ENCODE measurements at regions not wholly inside any gene's neighbourhood (a gene's known extent, or its start where the extent isn't known, plus 50 kb on each side); places are given as distances from the start of the nearest gene placed in this dataset.

GRCh38 chr7:69272101-69272500 lies 326.2 kb upstream of the AUTS2 start:
- H3K4me1 ChIP-seq (ENCODE audit: control insufficient read depth, insufficient read depth, low read length): no peaks in the 10 kb centered on the region
- H3K36me3 ChIP-seq (ENCODE audit: control insufficient read depth in 2 of 2, insufficient read depth in 1 of 2, low read length in 2 of 2): no peaks in the 10 kb centered on the region
- H3K4me3 ChIP-seq (ENCODE audit: low read depth, low read length): no peak overlapping the region
- ChIA-PET CTCF (no interaction called here), POLR2A (interaction anchor here (0.6 kb wide), 1 partner anchor 51 kb away, joined by 3 read pairs; no protein-coding TSS in a partner anchor)
- H3K9me3 ChIP-seq (ENCODE audit: control insufficient read depth, insufficient read depth, low read depth, low read length): no peaks in the 10 kb centered on the region
- no peak overlapping the region for H3K27ac ChIP-seq (ENCODE audit: extremely low read depth, low read depth, low read length)
- no peak for TF ChIP-seq ZNF529 (tag by site-specific recombination; IDR thresholded peaks at IDR 0.05; ENCODE audit: insufficient replicate concordance)

DNA sequence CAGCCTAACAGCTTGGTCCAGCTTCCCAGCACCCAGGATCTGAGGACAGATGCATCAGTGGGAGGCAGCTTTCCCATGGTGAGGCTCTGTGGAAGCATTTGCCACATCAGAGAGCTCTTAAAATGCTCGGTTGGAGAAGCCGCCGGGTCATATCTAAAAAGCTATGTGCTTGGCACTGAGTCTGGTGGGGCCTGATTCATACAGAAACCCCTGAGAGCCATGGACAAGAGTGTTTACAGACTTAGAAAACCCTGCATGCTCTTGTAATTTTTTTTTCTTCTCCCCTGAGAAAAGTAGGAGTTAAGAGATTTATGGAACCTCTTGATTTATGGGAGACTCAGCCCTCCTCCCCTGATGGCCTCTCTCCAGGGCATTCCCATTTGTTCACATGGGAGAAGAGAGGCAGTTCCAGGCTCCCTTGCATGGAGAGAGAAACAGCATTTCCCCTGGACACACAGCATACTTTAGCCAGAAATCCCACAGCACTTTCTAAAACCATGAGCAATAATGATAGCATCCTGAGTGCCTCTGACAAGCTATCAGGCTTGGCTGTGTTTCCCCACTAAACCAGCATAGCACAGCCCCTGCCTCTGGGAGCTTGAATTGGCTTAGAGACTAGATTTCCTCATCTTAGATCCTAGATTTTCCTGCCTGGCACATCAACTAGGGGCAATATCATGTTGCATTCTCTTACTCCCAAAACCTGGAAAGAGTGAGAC lies 322.1 kb upstream of the AUTS2 start:
- ChIA-PET POLR2A (no interaction called here), CTCF (interaction anchor here (0.6 to 0.7 kb wide), 2 partner anchors 32 to 883 kb away, joined by 3 to 5 read pairs; no protein-coding TSS in a partner anchor)
- Histone ChIP-seq H3K4me1 (ENCODE audit: control insufficient read depth, insufficient read depth, low read length) (no peaks in the 10 kb centered on the region), H3K27ac (ENCODE audit: extremely low read depth, low read depth, low read length) (no peak overlapping the region), H3K36me3 (ENCODE audit: control insufficient read depth in 2 of 2, insufficient read depth in 1 of 2, low read length in 2 of 2) (no peaks in the 10 kb centered on the region), H3K9me3 (ENCODE audit: control insufficient read depth, insufficient read depth, low read depth, low read length) (no peaks in the 10 kb centered on the region), H3K4me3 (ENCODE audit: low read depth, low read length) (no peak overlapping the region)
- TF ChIP-seq SP7 (tag by site-specific recombination; IDR thresholded peaks at IDR 0.05): no peak
- no peak for TF ChIP-seq ZNF202 (tag by site-specific recombination; IDR thresholded peaks at IDR 0.05; ENCODE audit: borderline replicate concordance)
- peak; percentile 28 for TF ChIP-seq GLIS1 (tag by site-specific recombination; IDR thresholded peaks at IDR 0.05)
- TF ChIP-seq ZFP3 (tag by site-specific recombination; IDR thresholded peaks at IDR 0.05; ENCODE audit: low read depth): no peak
- no peak for TF ChIP-seq RBAK (tag by site-specific recombination; IDR thresholded peaks at IDR 0.05)
- no peak for TF ChIP-seq ZNF248 (tag by site-specific recombination; IDR thresholded peaks at IDR 0.05)
- TF ChIP-seq, protein P1, sequence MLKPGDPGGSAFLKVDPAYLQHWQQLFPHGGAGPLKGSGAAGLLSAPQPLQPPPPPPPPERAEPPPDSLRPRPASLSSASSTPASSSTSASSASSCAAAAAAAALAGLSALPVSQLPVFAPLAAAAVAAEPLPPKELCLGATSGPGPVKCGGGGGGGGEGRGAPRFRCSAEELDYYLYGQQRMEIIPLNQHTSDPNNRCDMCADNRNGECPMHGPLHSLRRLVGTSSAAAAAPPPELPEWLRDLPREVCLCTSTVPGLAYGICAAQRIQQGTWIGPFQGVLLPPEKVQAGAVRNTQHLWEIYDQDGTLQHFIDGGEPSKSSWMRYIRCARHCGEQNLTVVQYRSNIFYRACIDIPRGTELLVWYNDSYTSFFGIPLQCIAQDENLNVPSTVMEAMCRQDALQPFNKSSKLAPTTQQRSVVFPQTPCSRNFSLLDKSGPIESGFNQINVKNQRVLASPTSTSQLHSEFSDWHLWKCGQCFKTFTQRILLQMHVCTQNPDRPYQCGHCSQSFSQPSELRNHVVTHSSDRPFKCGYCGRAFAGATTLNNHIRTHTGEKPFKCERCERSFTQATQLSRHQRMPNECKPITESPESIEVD (tag by site-specific recombination; IDR thresholded peaks at IDR 0.05): peak; percentile 46
- TF ChIP-seq ZNF138 (tag by site-specific recombination; IDR thresholded peaks at IDR 0.05; ENCODE audit: borderline replicate concordance): no peak
- TF ChIP-seq ZNF302 (tag by site-specific recombination; IDR thresholded peaks at IDR 0.05; ENCODE audit: low read depth): no peak
- TF ChIP-seq, protein P2, sequence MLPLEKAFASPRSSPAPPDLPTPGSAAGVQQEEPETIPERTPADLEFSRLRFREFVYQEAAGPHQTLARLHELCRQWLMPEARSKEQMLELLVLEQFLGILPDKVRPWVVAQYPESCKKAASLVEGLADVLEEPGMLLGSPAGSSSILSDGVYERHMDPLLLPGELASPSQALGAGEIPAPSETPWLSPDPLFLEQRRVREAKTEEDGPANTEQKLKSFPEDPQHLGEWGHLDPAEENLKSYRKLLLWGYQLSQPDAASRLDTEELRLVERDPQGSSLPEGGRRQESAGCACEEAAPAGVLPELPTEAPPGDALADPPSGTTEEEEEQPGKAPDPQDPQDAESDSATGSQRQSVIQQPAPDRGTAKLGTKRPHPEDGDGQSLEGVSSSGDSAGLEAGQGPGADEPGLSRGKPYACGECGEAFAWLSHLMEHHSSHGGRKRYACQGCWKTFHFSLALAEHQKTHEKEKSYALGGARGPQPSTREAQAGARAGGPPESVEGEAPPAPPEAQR (tag by site-specific recombination; IDR thresholded peaks at IDR 0.05): no peak
- TF ChIP-seq, protein P3, sequence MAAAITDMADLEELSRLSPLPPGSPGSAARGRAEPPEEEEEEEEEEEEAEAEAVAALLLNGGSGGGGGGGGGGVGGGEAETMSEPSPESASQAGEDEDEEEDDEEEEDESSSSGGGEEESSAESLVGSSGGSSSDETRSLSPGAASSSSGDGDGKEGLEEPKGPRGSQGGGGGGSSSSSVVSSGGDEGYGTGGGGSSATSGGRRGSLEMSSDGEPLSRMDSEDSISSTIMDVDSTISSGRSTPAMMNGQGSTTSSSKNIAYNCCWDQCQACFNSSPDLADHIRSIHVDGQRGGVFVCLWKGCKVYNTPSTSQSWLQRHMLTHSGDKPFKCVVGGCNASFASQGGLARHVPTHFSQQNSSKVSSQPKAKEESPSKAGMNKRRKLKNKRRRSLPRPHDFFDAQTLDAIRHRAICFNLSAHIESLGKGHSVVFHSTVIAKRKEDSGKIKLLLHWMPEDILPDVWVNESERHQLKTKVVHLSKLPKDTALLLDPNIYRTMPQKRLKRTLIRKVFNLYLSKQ (tag by site-specific recombination; IDR thresholded peaks at IDR 0.05; ENCODE audit: borderline replicate concordance): no peak
- TF ChIP-seq, protein P4, sequence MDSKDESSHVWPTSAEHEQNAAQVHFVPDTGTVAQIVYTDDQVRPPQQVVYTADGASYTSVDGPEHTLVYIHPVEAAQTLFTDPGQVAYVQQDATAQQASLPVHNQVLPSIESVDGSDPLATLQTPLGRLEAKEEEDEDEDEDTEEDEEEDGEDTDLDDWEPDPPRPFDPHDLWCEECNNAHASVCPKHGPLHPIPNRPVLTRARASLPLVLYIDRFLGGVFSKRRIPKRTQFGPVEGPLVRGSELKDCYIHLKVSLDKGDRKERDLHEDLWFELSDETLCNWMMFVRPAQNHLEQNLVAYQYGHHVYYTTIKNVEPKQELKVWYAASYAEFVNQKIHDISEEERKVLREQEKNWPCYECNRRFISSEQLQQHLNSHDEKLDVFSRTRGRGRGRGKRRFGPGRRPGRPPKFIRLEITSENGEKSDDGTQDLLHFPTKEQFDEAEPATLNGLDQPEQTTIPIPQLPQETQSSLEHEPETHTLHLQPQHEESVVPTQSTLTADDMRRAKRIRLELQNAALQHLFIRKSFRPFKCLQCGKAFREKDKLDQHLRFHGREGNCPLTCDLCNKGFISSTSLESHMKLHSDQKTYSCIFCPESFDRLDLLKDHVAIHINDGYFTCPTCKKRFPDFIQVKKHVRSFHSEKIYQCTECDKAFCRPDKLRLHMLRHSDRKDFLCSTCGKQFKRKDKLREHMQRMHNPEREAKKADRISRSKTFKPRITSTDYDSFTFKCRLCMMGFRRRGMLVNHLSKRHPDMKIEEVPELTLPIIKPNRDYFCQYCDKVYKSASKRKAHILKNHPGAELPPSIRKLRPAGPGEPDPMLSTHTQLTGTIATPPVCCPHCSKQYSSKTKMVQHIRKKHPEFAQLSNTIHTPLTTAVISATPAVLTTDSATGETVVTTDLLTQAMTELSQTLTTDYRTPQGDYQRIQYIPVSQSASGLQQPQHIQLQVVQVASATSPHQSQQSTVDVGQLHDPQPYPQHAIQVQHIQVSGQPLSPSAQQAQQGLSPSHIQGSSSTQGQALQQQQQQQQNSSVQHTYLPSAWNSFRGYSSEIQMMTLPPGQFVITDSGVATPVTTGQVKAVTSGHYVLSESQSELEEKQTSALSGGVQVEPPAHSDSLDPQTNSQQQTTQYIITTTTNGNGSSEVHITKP (tag by site-specific recombination; IDR thresholded peaks at IDR 0.05): peak; percentile 92
- peak; percentile 86 for TF ChIP-seq ZIC2 (tag by site-specific recombination; IDR thresholded peaks at IDR 0.05)
- TF ChIP-seq ZNF548 (tag by site-specific recombination; IDR thresholded peaks at IDR 0.05): no peak
- TF ChIP-seq, protein P5, sequence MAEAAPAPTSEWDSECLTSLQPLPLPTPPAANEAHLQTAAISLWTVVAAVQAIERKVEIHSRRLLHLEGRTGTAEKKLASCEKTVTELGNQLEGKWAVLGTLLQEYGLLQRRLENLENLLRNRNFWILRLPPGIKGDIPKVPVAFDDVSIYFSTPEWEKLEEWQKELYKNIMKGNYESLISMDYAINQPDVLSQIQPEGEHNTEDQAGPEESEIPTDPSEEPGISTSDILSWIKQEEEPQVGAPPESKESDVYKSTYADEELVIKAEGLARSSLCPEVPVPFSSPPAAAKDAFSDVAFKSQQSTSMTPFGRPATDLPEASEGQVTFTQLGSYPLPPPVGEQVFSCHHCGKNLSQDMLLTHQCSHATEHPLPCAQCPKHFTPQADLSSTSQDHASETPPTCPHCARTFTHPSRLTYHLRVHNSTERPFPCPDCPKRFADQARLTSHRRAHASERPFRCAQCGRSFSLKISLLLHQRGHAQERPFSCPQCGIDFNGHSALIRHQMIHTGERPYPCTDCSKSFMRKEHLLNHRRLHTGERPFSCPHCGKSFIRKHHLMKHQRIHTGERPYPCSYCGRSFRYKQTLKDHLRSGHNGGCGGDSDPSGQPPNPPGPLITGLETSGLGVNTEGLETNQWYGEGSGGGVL (tag by site-specific recombination; IDR thresholded peaks at IDR 0.05): no peak
- TF ChIP-seq ZNF214 (tag by site-specific recombination; IDR thresholded peaks at IDR 0.05; ENCODE audit: borderline replicate concordance): no peak
- no peak for TF ChIP-seq ZNF571 (tag by site-specific recombination; IDR thresholded peaks at IDR 0.05)
- no peak for TF ChIP-seq ZNF146 (tag by site-specific recombination; IDR thresholded peaks at IDR 0.05)
- no peak for TF ChIP-seq KLF16 (tag by site-specific recombination; IDR thresholded peaks at IDR 0.05)
- TF ChIP-seq YY1 (tag by site-specific recombination; IDR thresholded peaks at IDR 0.05): no peak
- no peak for TF ChIP-seq PRDM1 (tag by site-specific recombination; IDR thresholded peaks at IDR 0.05)

Data from HEK293 (cell line).